HepG2 (cell line): ENCODE measurements at regions not wholly inside any gene's neighbourhood (a gene's known extent, or its start where the extent isn't known, plus 50 kb on each side); places are given as distances from the start of the nearest gene placed in this dataset.

Experiments
- ATAC-seq: fragments of 200-7000 bp; cut with Tn5 transposase; 3 replicates; pipeline ENCODE4 v1.9.1; 2020; ENCODE audit warnings: mild to moderate bottlenecking, moderate library complexity
- BruUV-seq: library from RNA; stranded (reverse); fragments of 400-500 nt; replicated peaks from 2 replicates; lab custom pipeline; 2021; lab: Mats Ljungman, UMichigan
- CTCF ChIA-PET: fragments of 300-600 bp; formaldehyde crosslinking; extraction: SDS; loops from one replicate; lab custom pipeline; 2021; ENCODE audit warnings: low total read pairs, inconsistent platforms, low intra/inter-chr PET ratio; lab: Yijun Ruan, JAX
- POLR2A ChIA-PET: fragments of 350-600 bp; sonication (Branson Sonifier 250); formaldehyde crosslinking; loops from one replicate; lab custom pipeline; 2020; ENCODE audit warnings: antibody characterized with exemption, inconsistent platforms; lab: Yijun Ruan, JAX
- DNase-seq: peaks from one replicate; pipeline ENCODE4 v3.0.0-alpha.2; 2015; ENCODE audit warnings: low spot score
- FAIRE-seq: peaks from 3 replicates; lab custom pipeline; 2011; peaks lifted over from hg19 to GRCh38; lab: Jason Lieb, UNC
- H2AFZ ChIP-seq: one replicate; pipeline ENCODE4 v1.6.1; 2011; ENCODE audit warnings: low read length, inconsistent platforms
- H3K27ac ChIP-seq: fragments of 300-600 bp; 3 replicates; pipeline ENCODE4 v1.8.0; 2011; ENCODE audit warnings: mixed run types, mild to moderate bottlenecking, mixed read lengths, low read length, inconsistent platforms; ENCODE audit not compliant: insufficient read depth; ENCODE audit errors: extremely low read length
- H3K27me3 ChIP-seq, 2 experiments: fragments of 200-600 bp in 1 of 2; 2 replicates in 1 of 2; 3 replicates in 1 of 2; pipeline versions ENCODE4 v1.6.0 to v1.8.0; 2011; ENCODE audit warnings: low read length in 2 of 2, mild to moderate bottlenecking in 2 of 2, moderate library complexity in 2 of 2, inconsistent platforms in 1 of 2; ENCODE audit not compliant: insufficient read depth in 2 of 2, control insufficient read depth in 1 of 2
- H3K36me3 ChIP-seq, 2 experiments: fragments of 200-600 bp in 1 of 2; replicated peaks in 1 of 2; 2 replicates in 1 of 2; 3 replicates in 1 of 2; pipeline versions ENCODE4 v1.5.1 to v1.8.0; 2011; ENCODE audit warnings: low read length in 2 of 2, inconsistent platforms in 1 of 2; ENCODE audit not compliant: insufficient read depth in 2 of 2, control insufficient read depth in 1 of 2
- H3K4me1 ChIP-seq: 2 replicates; pipeline ENCODE4 v1.5.1; 2012; ENCODE audit warnings: low read length, inconsistent platforms; ENCODE audit not compliant: insufficient read depth
- H3K4me2 ChIP-seq: 2 replicates; pipeline ENCODE4 v1.6.0; 2011; ENCODE audit warnings: low read depth, low read length, inconsistent platforms
- H3K4me3 ChIP-seq, 3 experiments: fragments of 200-600 bp in 1 of 3; sonication (generic), shearing (Covaris generic) in 1 of 3; replicated peaks in 1 of 3; 2 replicates each; pipeline ENCODE4 v1.5.1; 2011 to 2016; ENCODE audit warnings: low read length in 3 of 3, inconsistent platforms in 2 of 3, low read depth in 2 of 3, mild to moderate bottlenecking in 2 of 3, control low read depth in 1 of 3, mixed read lengths in 1 of 3; ENCODE audit not compliant: insufficient read depth in 1 of 3
- H3K79me2 ChIP-seq: one replicate; pipeline ENCODE4 v1.6.1; 2011; ENCODE audit warnings: low read length, inconsistent platforms; ENCODE audit not compliant: insufficient read depth
- H3K9ac ChIP-seq: 2 replicates; pipeline ENCODE4 v1.6.0; 2011; ENCODE audit warnings: mild to moderate bottlenecking, low read depth, low read length, inconsistent platforms; ENCODE audit not compliant: insufficient read depth
- H3K9me3 ChIP-seq: 2 replicates; pipeline ENCODE4 v1.5.1; 2012; ENCODE audit warnings: mild to moderate bottlenecking, low read length
- H4K20me1 ChIP-seq: 2 replicates; pipeline ENCODE4 v1.6.0; 2011; ENCODE audit warnings: inconsistent platforms, mild to moderate bottlenecking, low read length, moderate library complexity; ENCODE audit not compliant: insufficient read depth
- CENPX ChIP-seq: sonication (generic); formaldehyde crosslinking; IDR thresholded peaks from 2 replicates; pipeline ENCODE4 v1.9.0; 2021; ENCODE audit warnings: mild to moderate bottlenecking, missing genetic modification reagents, moderate library complexity
- ELF4 ChIP-seq: sonication (generic); formaldehyde crosslinking; IDR thresholded peaks from 2 replicates; pipeline ENCODE4 v1.5.0; 2020; ENCODE audit warnings: missing genetic modification reagents, mild to moderate bottlenecking, moderate library complexity, borderline replicate concordance
- ISX ChIP-seq: sonication (generic); formaldehyde crosslinking; conservative IDR thresholded peaks from 2 replicates; pipeline ENCODE4 v1.5.0; 2020; ENCODE audit warnings: missing genetic modification reagents
- MYC ChIP-seq: sonication (generic); formaldehyde crosslinking; IDR thresholded peaks from 2 replicates; pipeline ENCODE4 v1.9.0; 2021; ENCODE audit warnings: missing genetic modification reagents, borderline replicate concordance
- ZNF20 ChIP-seq: sonication (generic); formaldehyde crosslinking; IDR thresholded peaks from 2 replicates; pipeline ENCODE4 v1.4.0; 2020; ENCODE audit warnings: mild to moderate bottlenecking, moderate library complexity, missing genetic modification reagents
- ZNF280B ChIP-seq: sonication (generic); formaldehyde crosslinking; IDR thresholded peaks from 2 replicates; pipeline ENCODE4 v1.5.0; 2020; ENCODE audit warnings: missing genetic modification reagents, mild to moderate bottlenecking, borderline replicate concordance
- ZNF362 ChIP-seq: sonication (generic); formaldehyde crosslinking; IDR thresholded peaks from 2 replicates; pipeline ENCODE4 v1.4.0; 2020; ENCODE audit warnings: missing genetic modification reagents, mild to moderate bottlenecking, borderline replicate concordance
- ZNF501 ChIP-seq: sonication (generic); formaldehyde crosslinking; IDR thresholded peaks from 2 replicates; pipeline ENCODE4 v1.5.1; 2020; ENCODE audit warnings: mild to moderate bottlenecking, moderate library complexity, missing genetic modification reagents
- ZNF556 ChIP-seq: sonication (generic); formaldehyde crosslinking; IDR thresholded peaks from 2 replicates; pipeline ENCODE4 v1.4.0; 2020; ENCODE audit warnings: mild to moderate bottlenecking, missing genetic modification reagents, borderline replicate concordance
- ZNF646 ChIP-seq: sonication (generic); formaldehyde crosslinking; IDR thresholded peaks from 2 replicates; pipeline ENCODE4 v1.9.0; 2021; ENCODE audit warnings: mild to moderate bottlenecking, missing genetic modification reagents
- WGBS: methylation state at CpG from one replicate; pipeline ENCODE4 v1.1.6; 2017; ENCODE audit warnings: low lambda C conversion rate; 5-methylcytosine and 5-hydroxymethylcytosine counted together
- in situ Hi-C: cut with HindIII; loops from 2 replicates; pipeline ENCODE4 v1.10.0; 2017; ENCODE audit warnings: low pct_unique_long_range_greater_than_20kb; ENCODE audit not compliant: extremely low pct_ligation_motif_present
- intact Hi-C: fragments of 100-400 bp; cut with micrococcal nuclease; formaldehyde crosslinking; loops from one replicate; pipeline ENCODE4 v1.10.0; 2022; ENCODE audit not compliant: unreplicated experiment

DNA sequence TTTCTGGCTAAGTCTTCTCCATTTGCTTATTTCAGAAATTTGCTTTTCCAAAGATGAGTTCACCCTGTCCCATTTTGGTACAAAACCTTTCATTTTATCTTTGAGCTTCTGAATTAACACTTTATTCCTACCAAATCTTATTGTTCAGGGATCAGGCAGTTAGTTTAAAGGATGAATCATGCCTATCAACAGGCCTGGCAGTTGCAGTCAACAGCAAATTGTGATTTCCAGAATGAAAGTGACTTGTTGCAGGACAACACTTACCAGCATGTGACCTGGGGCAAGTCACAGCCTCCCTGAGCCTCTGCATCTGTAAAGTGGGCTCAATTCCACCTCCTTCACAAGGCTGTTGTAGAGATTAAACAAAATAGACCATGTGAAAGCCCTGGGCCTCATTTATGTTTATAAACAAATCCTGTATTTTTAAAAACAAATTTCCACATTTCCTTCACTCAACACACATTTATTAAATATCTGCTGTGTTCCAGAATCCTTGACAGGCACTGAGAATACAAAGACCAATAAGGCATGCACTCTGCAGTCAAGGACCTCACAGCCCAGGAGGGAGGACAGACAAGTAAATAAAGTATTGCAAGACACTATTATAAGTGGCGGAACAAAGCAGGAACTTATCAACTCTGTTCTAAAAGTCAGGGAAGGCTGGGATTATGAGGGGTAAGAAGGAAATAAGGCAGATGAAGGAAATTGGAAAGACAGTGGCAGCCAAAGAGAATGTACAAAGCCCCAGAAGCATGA lies 359.1 kb upstream of the IL12A start:
- intact Hi-C loops = no loop called here
- H4K20me1 ChIP-seq = no peaks in the 10 kb centered on the region
- no peaks in the 10 kb centered on the region for H3K79me2 ChIP-seq
- BruUV-seq = no TSS peak
- no peak overlapping the region for H3K4me2 ChIP-seq
- in situ Hi-C loops = no loop called here
- 0 out of 5 replicates have a peak, but pooled peaks cover 0 to 1% of the 10 kb centered on the region in 2 experiments for H3K27me3 ChIP-seq
- H3K36me3 ChIP-seq = no peaks in the 10 kb centered on the region
- H3K9ac ChIP-seq = no peak overlapping the region
- ATAC-seq (no peak), FAIRE-seq (no peak), DNase-seq (no peak)
- WGBS = 100% methylated on average over 1 of the region's 1 CpG
- H3K4me3 ChIP-seq = no peak overlapping the region
- H2AFZ ChIP-seq = no peak overlapping the region
- H3K9me3 ChIP-seq = no peaks in the 10 kb centered on the region
- no peak overlapping the region for H3K27ac ChIP-seq
- ChIA-PET CTCF (no interaction called here), POLR2A (no interaction called here)
- TF ChIP-seq ZNF20 (CRISPR knock-in tag) (no peak), ZNF280B (CRISPR knock-in tag) (no peak), ISX (CRISPR knock-in tag) (no peak), CENPX (CRISPR knock-in tag) (no peak), MYC (CRISPR knock-in tag) (no peak), ZNF501 (CRISPR knock-in tag) (no peak), ZNF556 (no peak), ZNF646 (no peak), ELF4 (CRISPR knock-in tag) (no peak), ZNF362 (no peak)
- no peaks in the 10 kb centered on the region for H3K4me1 ChIP-seq
